Liver (tissue), 3 donors: ENCODE measurements at regions not wholly inside any gene's neighbourhood (a gene's known extent, or its start where the extent isn't known, plus 50 kb on each side); places are given as distances from the start of the nearest gene placed in this dataset.

Source experiments
- CTCF ChIP-seq: fragments of 150-350 bp; IDR thresholded peaks from 2 replicates; pipeline ENCODE4 v1.5.1; 2017; ENCODE audit warnings: improper control_type of control experiment, low read depth, low read length; ENCODE audit not compliant: missing input control
- EGR1 ChIP-seq, 2 donors: IDR thresholded peaks; 2 replicates each; pipeline ENCODE4 v1.6.1; 2016 to 2018; ENCODE audit warnings: antibody characterized with exemption in 2 of 2, low read depth in 2 of 2
- REST ChIP-seq: IDR thresholded peaks from 2 replicates; pipeline ENCODE4 v1.6.1; 2016; ENCODE audit warnings: antibody characterized with exemption, mild to moderate bottlenecking
- YY1 ChIP-seq: IDR thresholded peaks from 2 replicates; pipeline ENCODE4 v1.6.1; 2016; ENCODE audit warnings: antibody characterized with exemption, mild to moderate bottlenecking
- donor health status: healthy.
- donor health status: healthy.

DNA sequence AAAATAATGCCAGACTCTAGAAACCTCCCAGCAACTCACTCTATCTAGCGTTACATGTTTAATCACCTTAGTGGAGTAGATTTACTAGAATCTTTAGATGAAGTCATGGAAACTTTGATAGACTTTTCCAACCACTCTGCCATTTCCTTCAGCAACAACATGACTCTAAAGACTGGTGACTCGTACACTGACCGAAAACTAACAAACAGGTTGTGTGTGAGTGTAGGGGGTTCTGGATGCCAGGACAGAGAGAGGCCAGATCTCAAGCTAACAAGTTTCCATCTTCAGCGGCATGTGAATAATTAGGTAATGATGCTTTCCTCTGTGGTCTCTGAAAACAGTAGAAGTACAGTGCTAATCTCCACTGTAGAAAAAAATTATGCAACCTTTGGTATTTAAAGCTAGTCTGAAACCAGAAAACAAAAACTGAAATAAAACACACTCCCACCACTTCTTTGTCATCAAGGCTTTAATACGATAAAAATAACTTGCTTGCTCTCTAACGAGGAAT lies 286.4 kb downstream of the PRDM5 start:
- TF ChIP-seq REST: no peak
- TF ChIP-seq CTCF: no peak
- no peak for TF ChIP-seq YY1
- TF ChIP-seq EGR1 (IDR thresholded peaks at IDR 0.05; ENCODE audit: low read depth in 2 of 2): no peak
